ENCODE measurements at regions not wholly inside any gene's neighbourhood (a gene's known extent, or its start where the extent isn't known, plus 50 kb on each side); places are given as distances from the start of the nearest gene placed in this dataset.
A peak's percentile ranks its signal among the peaks of the same experiment; 100 is the strongest.
"Not testable (repeated sequence)": the region's sequence is repeated elsewhere in the genome, so short reads cannot be mapped to it uniquely, and the experiment has no call there.

GRCh38 chr2:154583274-154583673 is 115.2 kb upstream of the KCNJ3 start:
- not testable (repeated sequence) for DNase-seq

GRCh38 chr2:154587739-154588138 is 110.8 kb upstream of the KCNJ3 start:
- DNase-seq: no peak

- no peak for DNase-seq
Observed at GRCh38 chr2:154588838-154589237, 109.7 kb upstream of the KCNJ3 start.

GRCh38 chr2:154589514-154589913 is 109.0 kb upstream of the KCNJ3 start:
- no peak for DNase-seq

GRCh38 chr2:154591294-154591820 is 107.1 kb upstream of the KCNJ3 start:
- DNase-seq: no peak

- no peak for DNase-seq
Observed at GRCh38 chr2:154599189-154599588, 99.3 kb upstream of the KCNJ3 start.

GRCh38 chr2:154600927-154601494 is 97.5 kb upstream of the KCNJ3 start:
- DNase-seq: no peak

GRCh38 chr2:154603682-154604081 is 94.8 kb upstream of the KCNJ3 start:
- DNase-seq: no peak

- DNase-seq: no peak
Observed at GRCh38 chr2:154608438-154608837, 90.1 kb upstream of the KCNJ3 start.

GRCh38 chr2:154614906-154615305 is 83.6 kb upstream of the KCNJ3 start:
- DNase-seq: no peak

GRCh38 chr2:154616659-154617058 is 81.8 kb upstream of the KCNJ3 start:
- no peak for DNase-seq

- no peak for DNase-seq
Observed at GRCh38 chr2:154620471-154620870, 78.0 kb upstream of the KCNJ3 start.

- DNase-seq: peak; percentile 1
Observed at GRCh38 chr2:154623819-154624218, 74.7 kb upstream of the KCNJ3 start.

GRCh38 chr2:154637456-154637855 is 61.0 kb upstream of the KCNJ3 start:
- DNase-seq: no peak

GRCh38 chr2:154638783-154639182 is 59.7 kb upstream of the KCNJ3 start:
- no peak for DNase-seq

GRCh38 chr2:154640000-154640399 is 58.5 kb upstream of the KCNJ3 start:
- no peak for DNase-seq
